KMS-11 (cell line): ENCODE measurements at regions not wholly inside any gene's neighbourhood (a gene's known extent, or its start where the extent isn't known, plus 50 kb on each side); places are given as distances from the start of the nearest gene placed in this dataset.

Source experiments
- H2AFZ ChIP-seq: fragments of 200-600 bp; sonication (generic); 2 replicates; pipeline ENCODE4 v1.6.1; 2016; ENCODE audit warnings: antibody characterized with exemption, mixed run types, low read depth
- H3K27ac ChIP-seq: fragments of 200-600 bp; sonication (generic); 2 replicates; pipeline ENCODE4 v1.6.1; 2016; ENCODE audit warnings: mild to moderate bottlenecking, mixed run types
- H3K27me3 ChIP-seq: fragments of 200-600 bp; sonication (generic); 2 replicates; pipeline ENCODE4 v1.6.1; 2017; ENCODE audit warnings: mild to moderate bottlenecking, low read depth, mixed run types, moderate library complexity; ENCODE audit not compliant: insufficient read depth
- H3K36me3 ChIP-seq: fragments of 200-600 bp; sonication (generic); 2 replicates; pipeline ENCODE4 v1.6.1; 2017; ENCODE audit warnings: mild to moderate bottlenecking, mixed run types; ENCODE audit not compliant: insufficient read depth
- H3K4me1 ChIP-seq: fragments of 200-600 bp; sonication (generic); 2 replicates; pipeline ENCODE4 v1.6.1; 2016; ENCODE audit warnings: mild to moderate bottlenecking, low read depth, mixed run types; ENCODE audit not compliant: poor library complexity, severe bottlenecking
- H3K4me2 ChIP-seq: fragments of 200-600 bp; sonication (generic); 2 replicates; pipeline ENCODE4 v1.7.0; 2016; ENCODE audit warnings: mild to moderate bottlenecking, mixed run types
- H3K4me3 ChIP-seq: fragments of 200-600 bp; sonication (generic); IDR thresholded peaks from 2 replicates; pipeline ENCODE4 v1.6.1; 2017; ENCODE audit warnings: low read depth, low read length, mixed read lengths; ENCODE audit not compliant: insufficient read depth
- H3K79me2 ChIP-seq: fragments of 200-600 bp; sonication (generic); 2 replicates; pipeline ENCODE4 v1.6.1; 2016; ENCODE audit warnings: low read depth, mixed run types; ENCODE audit not compliant: insufficient read depth
- H3K9ac ChIP-seq: fragments of 200-600 bp; sonication (generic); 2 replicates; pipeline ENCODE4 v1.6.1; 2016; ENCODE audit warnings: mild to moderate bottlenecking, mixed run types
- H4K20me1 ChIP-seq: fragments of 200-600 bp; sonication (generic); 2 replicates; pipeline ENCODE4 v1.6.1; 2016; ENCODE audit warnings: mild to moderate bottlenecking, mixed run types; ENCODE audit not compliant: insufficient read depth
- TF ChIP-seq, protein P1 (sequence below): fragments of 200-600 bp; sonication (generic); conservative IDR thresholded peaks from 2 replicates; pipeline ENCODE4 v1.6.1; 2017; ENCODE audit warnings: low read depth, mild to moderate bottlenecking, antibody characterized with exemption, low read length, moderate library complexity, mixed read lengths

DNA sequence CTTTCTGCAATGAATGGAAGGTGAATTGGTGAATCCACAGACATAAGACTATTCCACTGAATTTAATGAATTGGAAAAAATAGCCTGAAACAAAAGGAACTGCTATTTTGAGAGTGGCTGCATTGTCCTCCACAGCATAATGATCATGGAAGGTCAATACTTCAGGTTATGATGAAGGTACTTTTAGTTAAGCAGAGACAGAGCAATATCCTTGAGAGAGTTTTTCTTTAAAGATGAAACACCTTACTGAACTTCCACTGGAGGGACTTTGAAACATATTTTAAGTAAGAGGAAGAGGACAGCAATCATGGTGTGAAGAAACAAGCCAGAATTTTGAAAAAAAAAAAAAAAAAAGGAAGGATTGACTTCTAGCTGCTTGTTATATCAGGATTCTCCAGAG lies 68.8 kb upstream of the DPP10 start:
- H3K27me3 ChIP-seq = no peaks in the 10 kb centered on the region
- H4K20me1 ChIP-seq = no peaks in the 10 kb centered on the region
- H3K4me1 ChIP-seq = no peaks in the 10 kb centered on the region
- no peaks in the 10 kb centered on the region for H3K36me3 ChIP-seq
- H3K4me3 ChIP-seq = no peak overlapping the region
- H3K4me2 ChIP-seq = no peak overlapping the region
- no peak overlapping the region for H3K27ac ChIP-seq
- H3K9ac ChIP-seq = no peak overlapping the region
- TF ChIP-seq, protein P1, sequence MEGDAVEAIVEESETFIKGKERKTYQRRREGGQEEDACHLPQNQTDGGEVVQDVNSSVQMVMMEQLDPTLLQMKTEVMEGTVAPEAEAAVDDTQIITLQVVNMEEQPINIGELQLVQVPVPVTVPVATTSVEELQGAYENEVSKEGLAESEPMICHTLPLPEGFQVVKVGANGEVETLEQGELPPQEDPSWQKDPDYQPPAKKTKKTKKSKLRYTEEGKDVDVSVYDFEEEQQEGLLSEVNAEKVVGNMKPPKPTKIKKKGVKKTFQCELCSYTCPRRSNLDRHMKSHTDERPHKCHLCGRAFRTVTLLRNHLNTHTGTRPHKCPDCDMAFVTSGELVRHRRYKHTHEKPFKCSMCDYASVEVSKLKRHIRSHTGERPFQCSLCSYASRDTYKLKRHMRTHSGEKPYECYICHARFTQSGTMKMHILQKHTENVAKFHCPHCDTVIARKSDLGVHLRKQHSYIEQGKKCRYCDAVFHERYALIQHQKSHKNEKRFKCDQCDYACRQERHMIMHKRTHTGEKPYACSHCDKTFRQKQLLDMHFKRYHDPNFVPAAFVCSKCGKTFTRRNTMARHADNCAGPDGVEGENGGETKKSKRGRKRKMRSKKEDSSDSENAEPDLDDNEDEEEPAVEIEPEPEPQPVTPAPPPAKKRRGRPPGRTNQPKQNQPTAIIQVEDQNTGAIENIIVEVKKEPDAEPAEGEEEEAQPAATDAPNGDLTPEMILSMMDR = no peak
- no peaks in the 10 kb centered on the region for H3K79me2 ChIP-seq
- H2AFZ ChIP-seq = no peak overlapping the region

DNA sequence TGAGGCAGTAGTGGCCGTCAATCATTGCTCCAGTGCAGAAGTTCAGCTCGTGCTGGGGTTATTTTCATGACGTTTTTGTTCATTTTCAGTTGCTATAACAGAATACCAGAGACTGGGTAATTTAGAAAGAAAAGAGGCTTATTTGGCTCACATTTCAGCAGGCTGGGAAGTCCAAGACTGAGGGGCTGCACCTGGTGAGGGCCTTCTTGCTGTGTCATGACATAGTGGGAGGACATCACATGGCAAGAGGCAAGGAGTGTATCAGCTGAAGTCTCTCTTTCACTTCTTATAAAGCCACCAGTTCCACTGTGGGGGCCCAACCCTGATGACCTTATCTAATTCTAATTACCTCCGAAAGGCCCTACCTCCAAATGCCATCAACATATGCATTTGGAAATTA lies 58.0 kb upstream of the DPP10 start:
- TF ChIP-seq, protein P1 = no peak
- Histone ChIP-seq H2AFZ (no peak overlapping the region), H3K4me3 (no peak overlapping the region), H3K4me1 (no peaks in the 10 kb centered on the region), H3K9ac (no peak overlapping the region), H3K36me3 (no peaks in the 10 kb centered on the region), H3K27me3 (no peaks in the 10 kb centered on the region), H3K4me2 (no peak overlapping the region), H3K27ac (no peak overlapping the region), H3K79me2 (no peaks in the 10 kb centered on the region), H4K20me1 (no peaks in the 10 kb centered on the region)

DNA sequence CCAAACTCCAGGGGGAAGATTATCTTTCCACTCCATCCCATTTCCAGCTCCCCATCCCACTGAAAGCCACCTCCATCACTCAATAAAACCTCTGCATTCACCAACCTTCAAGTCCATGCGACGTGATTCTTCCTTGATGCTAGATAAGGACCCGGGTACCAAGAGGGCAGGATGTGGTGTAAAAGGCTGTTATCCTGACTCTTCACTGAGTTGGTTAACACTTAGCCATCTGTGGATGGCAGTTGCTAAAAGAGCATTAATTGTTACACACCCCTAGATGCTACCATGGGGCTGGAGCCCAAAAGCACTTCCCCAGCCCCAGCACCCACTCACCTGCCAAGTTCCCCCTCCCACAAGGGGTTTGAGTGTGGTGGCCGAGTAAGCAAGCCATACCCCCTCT lies 53.4 kb upstream of the DPP10 start:
- H3K36me3 ChIP-seq = no peaks in the 10 kb centered on the region
- H2AFZ ChIP-seq = no peak overlapping the region
- no peak overlapping the region for H3K4me2 ChIP-seq
- no peaks in the 10 kb centered on the region for H3K79me2 ChIP-seq
- no peak overlapping the region for H3K27ac ChIP-seq
- H3K9ac ChIP-seq = no peak overlapping the region
- H3K4me1 ChIP-seq = no peaks in the 10 kb centered on the region
- TF ChIP-seq, protein P1 = no peak
- H3K4me3 ChIP-seq = no peak overlapping the region
- no peaks in the 10 kb centered on the region for H3K27me3 ChIP-seq
- H4K20me1 ChIP-seq = no peaks in the 10 kb centered on the region
